HL-60/S4 treated with phorbol 12-myristate 13-acetate at 8.2 ng/mL for 4 days and 3 days (cell line): ENCODE measurements at regions not wholly inside any gene's neighbourhood (a gene's known extent, or its start where the extent isn't known, plus 50 kb on each side); places are given as distances from the start of the nearest gene placed in this dataset.

Experiments
- in situ Hi-C: fragments of 300-500 bp; cut with MboI; formaldehyde crosslinking; loops from 2 replicates; pipeline ENCODE4 v1.15.0; 2022; ENCODE audit warnings: low sequenced_read_pairs

DNA sequence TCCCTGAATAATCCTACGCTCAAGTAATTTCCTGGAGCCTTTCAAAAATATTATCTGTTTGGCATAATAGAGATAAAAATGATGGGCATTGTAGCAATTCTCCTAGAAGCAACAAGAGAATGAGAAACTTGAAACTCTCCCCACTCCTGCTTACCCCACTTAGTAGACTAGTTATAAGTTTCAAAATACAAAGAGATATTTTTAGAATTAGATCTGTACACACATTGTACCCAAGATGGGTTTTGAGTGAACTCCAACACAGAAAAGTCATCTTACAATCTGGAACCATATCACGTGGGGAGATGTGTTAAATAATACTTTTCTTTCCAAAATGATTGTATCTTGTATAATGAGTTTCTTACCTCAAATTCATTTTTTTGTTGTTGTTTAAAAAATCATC is 484.9 kb downstream of the LPIN1 start:
- in situ Hi-C loops, result no loop called here

DNA sequence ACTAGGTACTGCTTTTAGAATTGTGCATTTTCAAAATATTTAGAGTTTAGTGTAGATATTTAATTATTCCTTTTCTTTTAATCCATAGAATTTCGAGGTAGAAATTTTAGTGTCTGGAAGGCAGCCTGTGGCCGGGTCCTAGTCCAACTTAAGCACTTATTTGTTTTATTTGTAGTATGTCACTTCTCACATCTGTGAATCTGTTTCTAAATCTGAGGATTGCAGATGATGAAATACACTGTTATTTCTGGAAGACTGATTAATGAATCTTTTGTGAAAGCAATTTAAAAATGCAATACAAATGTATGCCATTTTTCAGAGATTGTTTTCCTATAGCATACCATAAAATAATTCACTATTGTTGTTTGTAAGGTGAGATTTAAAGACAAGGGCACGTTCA is 483.9 kb upstream of the TRIB2 start:
- in situ Hi-C loops, result no loop called here

DNA sequence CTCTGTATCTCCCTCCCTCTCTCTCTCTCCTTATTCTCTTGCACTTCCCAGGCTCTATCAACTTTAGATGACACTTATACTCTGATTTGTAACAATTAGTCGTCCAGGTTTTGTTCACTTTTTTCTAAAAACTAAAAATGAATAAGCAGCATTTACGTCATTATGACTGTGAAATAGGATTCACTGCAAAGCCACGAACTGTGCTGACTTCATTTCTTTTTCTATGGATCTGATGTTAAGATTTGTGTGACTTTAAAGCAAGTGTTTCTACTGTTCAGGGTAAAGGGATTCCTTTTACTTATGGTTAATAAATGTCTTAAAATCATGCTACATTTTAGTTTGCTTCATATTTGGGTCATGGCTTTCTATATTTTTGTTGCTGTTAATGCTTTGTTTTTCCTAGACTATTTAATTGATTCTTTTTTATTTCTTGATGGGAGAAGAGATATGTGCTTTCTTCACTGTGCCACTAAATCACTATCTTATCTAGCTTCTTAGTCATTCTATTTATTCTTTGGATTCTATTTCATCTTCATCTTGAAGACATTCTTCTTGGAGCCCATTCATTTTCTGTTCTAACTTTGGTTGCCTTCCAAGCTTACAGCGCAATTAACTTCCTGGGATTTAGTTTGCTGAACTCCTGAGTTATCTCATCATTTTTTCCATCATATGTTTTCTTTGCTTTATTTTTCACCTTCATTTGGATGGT is 480.4 kb upstream of the TRIB2 start:
- in situ Hi-C loops, result no loop called here

DNA sequence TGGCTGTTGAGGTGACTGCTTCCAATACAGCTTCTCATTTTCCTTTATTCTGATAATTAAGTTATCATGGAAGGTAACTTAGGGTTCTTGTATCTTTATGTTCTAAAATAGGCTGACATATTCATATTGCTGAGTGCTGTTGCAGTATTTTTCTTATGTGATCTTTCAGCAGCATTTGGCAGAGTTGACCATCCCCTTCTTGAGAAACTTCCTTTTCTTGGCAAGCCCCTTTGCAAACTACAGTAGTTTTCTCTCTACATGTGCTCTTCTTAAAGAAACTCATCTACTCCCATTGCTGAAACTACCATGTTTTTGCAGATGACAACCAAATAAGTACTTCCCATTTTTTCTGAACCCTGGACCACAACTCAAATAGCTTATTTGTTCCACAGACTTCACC is 476.5 kb upstream of the TRIB2 start:
- in situ Hi-C loops, result no loop called here

DNA sequence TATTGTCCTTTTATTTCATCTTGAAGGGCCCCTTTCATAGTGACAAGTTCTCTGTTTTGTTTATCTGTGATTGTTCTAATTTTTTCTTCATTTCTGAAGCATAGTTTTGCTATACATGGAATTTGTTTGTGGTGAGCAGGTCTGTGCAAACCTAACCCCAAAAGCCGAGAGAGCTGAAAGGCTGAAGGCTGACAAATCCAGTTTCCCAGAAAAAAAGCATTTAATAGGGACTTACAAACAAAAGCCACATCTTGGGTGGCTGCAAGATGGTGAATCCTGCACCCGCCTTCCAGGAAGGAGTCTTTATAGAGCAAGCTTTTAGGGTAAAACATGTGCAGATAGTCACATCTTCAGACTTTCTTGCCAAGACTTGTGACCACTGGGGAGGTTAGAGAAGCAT is 473.4 kb upstream of the TRIB2 start:
- in situ Hi-C loops, result no loop called here

DNA sequence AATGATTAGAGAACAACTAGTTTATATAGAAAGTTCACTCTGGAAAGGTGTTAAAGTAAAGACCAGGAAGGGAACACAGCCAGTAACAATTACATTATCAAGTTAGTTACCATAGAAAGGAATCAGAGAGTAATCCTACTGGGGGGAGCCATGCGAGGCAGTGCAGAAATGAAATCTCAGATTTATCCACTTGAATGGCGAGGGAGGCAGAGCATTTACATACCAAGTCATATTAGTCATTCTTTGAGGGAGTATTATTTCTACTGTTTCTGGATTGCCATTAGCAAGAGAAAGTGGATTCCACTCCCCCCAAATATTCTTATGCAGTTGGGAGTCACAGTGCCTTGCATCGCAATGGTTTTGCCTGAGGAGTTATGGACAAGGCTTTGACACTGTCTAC is 472.7 kb upstream of the TRIB2 start:
- in situ Hi-C loops, result no loop called here

DNA sequence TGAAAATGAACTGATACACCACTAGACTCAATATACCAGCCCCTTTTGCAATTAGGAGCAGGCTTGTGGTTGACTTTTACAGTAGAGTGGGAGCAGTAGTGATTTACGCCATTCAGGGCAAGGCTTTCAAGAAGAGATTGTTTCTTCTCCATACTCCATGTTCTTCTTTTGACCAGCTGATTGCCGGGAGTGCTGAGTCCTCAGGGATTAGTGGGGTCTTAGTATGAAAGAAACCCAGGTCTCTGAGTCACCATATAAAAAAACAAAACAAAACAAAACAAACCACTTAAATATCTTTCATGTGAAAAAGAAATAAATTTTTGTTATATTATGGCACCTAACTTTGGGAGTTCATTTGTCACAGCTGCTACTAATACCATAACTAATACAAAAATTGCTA is 465.6 kb upstream of the TRIB2 start:
- in situ Hi-C loops, result no loop called here

DNA sequence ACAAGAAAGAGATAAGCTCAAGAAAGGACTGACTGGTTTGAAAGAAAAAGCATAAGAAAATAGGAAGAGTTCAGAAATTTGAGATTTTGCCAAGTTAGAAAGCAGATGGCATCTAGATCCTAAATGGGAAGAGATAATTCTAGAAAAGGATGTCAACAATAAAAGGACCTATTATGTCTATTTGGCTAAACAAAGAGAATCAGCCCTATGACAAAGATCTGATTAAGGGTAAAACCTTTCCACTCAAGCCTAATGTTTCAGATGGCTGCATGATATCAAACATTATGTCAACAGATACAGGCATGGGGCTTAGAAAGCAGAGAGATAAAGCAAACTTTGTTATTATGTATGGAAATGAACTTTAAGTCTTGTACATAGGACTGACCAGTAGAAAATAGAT is 465.0 kb upstream of the TRIB2 start:
- in situ Hi-C loops, result no loop called here

DNA sequence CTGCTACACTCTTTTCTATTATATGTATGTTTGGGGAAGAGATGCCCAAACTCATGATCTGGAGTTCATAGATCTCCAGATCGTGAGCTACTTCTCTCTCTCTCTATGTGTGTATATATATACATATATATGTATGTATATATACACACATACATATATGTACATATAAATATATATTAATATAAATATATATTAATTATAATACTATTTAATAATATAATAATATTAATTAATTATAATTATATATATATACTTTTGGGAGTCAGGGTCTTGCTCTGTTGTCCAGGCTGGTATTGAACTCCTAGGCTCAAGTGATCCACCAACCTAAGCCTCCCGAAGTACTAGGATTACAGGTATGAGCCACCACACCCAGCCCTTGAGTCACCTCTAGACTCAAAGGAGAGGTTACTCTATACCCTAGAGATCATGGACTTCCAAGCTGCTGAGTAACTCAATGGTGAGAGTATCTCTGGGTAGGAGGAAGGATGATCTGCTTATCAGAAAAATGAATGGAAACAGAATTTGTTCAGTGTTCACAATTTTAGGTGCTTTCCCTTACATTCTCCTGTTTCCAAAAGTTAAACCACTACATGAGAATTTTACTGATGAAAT is 463.5 kb upstream of the TRIB2 start:
- in situ Hi-C loops, result no loop called here

DNA sequence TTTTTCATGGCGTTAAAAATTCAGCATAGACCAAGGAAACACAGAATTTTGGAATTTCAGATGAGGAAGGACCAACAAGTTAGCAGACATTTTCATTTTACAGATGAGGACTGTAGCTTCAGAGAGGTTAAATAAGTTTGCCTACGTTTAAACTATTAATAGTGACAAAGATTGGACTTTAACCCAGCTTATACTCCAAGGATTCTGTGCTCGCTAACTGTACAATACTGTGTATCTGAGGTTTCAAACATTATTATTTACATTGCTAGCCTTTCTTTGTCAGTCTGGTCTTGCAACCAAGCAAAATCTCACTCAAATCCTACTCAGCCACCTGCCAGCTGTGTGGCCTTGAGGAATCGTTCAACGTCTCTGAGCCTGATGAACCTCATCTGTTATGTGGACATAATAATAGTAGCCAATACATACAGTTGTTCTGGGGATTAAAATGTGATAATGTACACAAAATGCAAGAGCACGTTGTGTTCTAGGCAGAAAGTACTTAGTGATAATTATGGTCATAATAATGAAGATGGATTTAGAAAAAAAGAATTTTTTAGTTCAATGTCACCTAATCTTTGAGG is 462.4 kb upstream of the TRIB2 start:
- in situ Hi-C loops, result no loop called here

DNA sequence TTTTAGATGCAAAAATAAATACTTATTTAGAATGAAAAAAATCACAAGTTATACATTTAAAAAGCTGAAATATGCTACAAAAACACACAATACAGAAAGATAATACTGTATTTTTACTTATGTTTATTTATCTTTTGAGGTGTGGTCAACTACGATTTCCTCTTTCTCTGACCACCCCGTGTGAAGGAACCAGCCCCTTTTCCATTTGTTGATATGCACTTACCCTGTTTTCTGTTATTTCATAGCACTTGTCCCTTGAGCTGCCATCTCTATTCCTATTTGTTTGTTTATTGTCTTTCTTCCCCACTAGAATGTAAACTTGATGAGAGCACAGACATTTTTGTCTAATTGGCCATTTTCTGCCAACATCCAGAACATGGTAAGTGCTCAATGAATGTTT is 460.5 kb upstream of the TRIB2 start:
- in situ Hi-C loops, result no loop called here

DNA sequence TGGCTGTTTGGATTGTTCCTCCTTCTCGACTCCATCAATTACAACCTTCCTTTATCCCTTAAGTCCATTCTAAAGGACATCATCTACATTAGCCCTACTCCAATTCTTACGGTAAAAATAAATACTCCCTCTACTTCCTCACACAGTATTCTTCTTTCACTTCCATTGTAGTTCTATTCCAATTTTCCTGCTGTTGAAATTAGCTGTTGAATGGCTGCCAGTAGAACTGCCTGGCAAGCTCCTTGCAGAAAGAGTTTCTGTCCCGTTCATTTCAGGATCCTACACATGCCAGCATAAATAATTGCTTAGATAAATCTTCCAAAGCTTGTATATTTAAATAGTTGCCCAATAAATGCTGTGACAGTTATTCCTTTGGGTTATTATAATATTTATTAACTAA is 459.3 kb upstream of the TRIB2 start:
- in situ Hi-C loops, result no loop called here

DNA sequence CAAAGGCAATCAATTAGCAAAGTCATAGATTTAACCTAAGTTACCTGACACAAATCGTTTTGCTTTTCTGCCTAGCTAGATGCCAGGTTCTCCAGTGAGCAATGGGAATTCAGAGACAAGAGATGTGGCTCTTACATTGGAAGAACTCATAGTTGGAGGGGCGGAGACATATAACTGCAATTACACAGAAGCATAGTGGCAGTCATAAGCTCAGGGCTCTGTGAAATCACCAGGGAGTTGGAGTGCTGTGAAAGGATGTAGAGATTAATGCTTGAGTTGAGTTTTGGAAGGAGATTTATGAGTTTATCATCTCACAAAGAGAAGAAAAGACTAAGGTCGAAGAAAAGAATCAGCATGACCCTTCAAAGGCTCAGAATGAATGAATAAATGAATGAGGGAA is 457.2 kb upstream of the TRIB2 start:
- in situ Hi-C loops, result no loop called here

DNA sequence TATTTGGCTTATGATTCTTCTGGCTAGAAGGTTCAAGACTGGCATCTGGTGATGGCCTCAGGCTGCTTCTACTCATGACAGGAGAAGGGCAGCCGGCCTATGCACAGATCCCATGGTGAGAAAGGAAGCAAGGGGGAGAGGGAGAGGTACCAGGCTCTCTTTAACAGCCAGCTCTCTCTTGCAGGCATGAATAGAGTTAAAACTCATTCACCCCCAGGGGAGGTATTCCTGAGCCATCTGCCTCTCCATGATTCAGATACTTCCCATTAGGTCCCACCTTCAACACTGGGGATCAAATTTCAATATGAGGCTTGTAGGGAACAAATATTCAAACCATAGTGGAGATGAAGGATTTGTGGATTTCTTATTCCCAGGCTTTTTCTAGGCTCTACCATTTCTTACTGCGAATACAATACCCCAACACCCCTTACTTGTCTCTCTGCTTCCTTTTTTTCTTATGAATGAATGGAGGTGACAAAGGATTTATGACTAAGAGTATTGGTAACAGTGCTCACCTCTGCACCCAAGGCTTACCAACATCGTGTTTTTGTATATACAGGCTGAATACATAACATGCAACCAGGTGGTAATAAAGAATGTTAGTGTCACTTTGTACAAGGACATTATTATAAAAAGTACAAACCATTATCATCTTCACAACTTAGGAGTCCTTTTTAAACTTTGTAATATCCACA is 454.6 kb upstream of the TRIB2 start:
- in situ Hi-C loops, result no loop called here

DNA sequence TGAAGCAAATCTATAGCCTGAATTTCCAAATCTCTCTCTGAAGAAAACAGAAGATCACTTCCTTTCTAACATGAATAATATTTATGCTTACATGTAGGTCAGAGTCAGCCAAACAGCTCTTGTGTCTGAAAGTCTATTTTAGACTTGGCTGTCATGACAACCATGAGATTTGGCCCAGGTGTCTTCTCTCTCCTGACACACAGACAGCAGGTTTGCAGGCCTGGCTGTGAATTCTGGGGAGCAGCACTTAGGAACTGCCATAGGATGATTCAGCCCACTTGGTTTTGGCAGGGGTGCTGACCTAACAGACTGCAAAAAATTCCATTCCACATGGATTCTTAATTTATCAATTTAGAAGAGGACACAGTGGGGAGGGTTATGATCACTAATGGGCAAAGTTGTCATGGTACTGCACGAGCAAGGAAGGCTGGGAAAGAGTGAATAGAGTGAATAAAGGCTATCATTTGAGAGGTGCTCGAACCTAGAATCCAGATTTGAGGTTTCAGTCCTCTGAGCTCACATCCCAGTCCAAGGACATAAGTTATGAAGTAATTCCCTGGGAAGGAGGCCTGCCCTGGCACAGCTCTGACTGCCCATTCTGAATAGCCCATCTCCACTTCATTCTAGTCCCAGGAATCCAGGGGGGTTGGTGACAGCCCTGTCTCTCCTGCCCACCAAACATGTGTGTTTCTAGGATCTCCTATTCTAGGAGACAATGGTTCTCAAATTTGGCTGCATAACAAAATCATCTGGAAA is 453.9 kb upstream of the TRIB2 start:
- in situ Hi-C loops, result no loop called here

DNA sequence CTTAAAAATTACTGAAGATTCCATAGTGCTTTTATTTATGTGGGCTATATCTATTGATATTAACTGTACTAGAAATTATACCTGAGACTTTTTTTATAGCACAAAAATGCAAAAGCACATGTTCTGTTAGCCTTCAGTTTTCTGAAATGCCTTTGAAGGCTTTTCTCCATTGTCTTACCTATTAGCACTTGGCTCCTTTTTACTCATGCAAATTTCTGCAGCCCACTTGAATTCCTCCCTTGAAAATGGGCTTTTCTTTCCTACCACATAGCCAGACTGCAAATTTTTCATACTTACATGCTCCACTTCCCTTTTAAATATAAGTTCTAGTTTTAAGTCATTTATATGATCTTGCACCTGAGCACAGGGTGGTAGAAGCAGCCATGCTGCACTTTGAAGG is 453.0 kb upstream of the TRIB2 start:
- in situ Hi-C loops, result no loop called here

DNA sequence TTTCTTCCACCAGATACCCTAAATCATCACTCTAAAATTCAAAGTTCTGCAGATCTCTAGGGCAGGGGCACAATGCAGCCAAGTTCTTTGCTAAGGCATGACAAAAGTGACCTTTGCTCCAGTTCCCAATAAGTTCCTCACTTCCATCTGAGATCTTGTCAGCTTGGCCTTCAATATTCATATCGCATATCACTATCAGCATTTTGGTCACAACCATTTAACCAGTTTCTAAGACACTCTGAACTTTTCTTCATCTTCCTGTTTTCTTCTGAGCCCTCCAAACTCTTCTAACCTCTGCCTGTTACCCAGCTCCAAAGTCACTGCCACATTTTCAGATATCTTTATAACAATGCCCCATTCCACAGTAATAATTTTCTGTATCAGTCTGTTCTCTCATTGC is 452.6 kb upstream of the TRIB2 start:
- in situ Hi-C loops, result no loop called here

DNA sequence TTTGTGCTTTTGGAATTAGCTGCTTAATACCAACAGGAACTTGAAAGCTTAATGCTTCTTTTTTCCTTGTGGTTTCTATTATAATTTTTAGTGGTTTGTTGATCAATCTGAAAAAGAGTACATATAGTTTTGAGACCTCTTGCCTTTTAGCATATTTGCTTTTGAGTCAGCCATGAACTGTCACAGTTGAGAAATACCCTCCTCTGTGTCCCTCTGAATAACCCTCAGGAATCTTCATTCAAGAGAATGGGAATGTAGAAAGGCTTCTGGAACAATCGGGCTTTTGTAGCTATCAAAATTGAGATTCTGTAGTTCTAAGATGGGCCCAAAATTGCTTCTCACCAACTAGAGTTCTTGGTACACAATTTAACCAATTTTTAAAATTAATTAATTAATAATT is 451.1 kb upstream of the TRIB2 start:
- in situ Hi-C loops, result no loop called here

DNA sequence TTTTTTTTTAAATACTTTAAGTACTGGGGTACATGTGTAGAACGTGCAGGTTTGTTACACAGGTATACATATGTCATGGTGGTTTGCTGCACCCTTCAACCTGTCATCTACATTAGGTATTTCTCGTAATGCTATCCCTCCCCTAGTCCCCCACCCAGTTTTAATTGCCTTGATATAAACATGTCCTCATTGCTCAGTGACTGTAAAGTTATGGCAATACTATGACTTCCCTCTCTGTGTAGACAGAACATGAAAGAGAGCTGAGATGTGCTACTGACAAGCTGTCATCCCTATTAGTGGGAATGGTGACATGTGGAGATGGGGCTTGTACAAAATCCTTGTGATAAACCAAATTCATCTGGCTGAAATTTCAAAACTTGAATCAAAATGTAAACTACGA is 449.7 kb upstream of the TRIB2 start:
- in situ Hi-C loops, result no loop called here

DNA sequence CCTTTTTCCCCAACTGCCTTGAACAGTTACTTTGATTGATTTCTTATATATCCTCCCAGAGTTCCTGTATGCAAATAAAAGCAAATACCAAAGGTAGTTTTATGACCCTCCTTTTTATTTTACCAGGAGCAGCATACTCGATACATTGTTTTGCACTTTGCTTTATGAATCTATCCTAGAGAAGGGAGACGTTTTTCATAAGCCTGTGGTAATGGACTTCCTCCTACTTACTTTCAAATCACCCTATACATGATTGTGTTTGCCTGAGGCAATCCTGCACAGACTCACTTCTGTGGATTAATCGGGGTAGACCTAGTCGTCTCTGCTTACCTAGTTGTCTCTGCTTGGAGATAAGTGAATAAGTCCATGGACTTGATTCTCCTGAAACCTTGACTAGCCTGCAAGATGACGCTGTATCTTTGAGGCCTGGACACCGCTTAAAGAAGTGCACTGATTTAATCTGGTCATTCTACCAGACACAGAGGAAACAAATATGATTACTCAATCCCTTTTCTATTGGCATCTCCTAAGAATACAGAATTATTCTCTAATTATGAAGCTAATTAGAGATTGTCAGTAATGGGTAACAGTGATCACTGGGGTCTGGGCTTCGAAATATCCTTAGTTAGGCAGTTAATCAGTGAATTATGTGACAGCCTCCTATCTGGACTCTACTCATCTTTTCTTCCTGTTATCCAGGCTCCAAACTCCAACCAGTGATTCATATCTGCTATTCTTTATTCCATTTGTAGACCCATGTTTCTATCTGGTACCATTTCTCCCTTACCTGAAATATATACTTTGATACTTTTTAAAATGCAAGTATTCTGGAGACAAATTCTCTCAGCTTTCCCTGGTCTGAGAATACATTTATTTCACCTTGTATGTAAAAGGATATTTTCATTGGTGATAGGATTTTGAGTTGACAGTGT is 447.4 kb upstream of the TRIB2 start:
- in situ Hi-C loops, result no loop called here
